Stimulated activated CD4-positive, alpha-beta T cell treated with anti-CD3 and anti-CD28 coated beads, Interleukin-4, amount 100 ng/mL, for 1 hour (primary cell): ENCODE measurements at regions not wholly inside any gene's neighbourhood (a gene's known extent, or its start where the extent isn't known, plus 50 kb on each side); places are given as distances from the start of the nearest gene placed in this dataset.

Experiments used
- DNase-seq: peaks from one replicate; pipeline ENCODE4 v3.0.0-alpha.2; 2020

DNA sequence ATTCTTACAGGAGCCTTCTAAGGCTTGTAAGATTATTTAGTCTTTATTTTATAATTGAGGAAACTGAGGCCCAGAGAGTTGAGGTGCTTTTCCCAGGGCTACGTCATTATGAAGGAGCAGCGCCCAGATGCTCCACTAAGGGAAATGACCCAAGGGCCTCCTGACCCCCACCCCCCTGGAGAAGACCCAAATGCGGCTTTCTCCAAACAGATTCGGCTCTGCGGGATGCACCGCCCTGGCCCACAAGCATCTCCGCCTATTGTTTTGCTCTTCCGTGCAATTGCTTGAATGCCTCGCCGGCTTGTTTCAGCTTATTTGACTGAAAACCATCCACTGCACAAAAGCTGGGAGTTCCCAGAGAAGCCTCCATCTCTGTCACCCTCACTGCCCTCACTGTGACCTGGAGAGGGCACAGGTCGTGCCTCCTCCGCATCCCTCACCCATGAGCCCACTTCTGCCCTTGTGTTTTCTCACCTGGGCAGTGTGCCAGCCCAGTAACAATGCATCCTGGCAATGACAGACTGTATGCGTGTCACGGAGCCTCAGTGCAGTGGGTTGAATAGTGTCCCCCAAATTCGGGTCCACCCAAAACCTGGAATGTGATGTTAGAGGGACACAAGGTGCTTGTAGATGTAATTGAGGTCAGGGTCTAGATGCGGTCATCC lies 790.2 kb downstream of the TBC1D22A start:
- no peak for DNase-seq

DNA sequence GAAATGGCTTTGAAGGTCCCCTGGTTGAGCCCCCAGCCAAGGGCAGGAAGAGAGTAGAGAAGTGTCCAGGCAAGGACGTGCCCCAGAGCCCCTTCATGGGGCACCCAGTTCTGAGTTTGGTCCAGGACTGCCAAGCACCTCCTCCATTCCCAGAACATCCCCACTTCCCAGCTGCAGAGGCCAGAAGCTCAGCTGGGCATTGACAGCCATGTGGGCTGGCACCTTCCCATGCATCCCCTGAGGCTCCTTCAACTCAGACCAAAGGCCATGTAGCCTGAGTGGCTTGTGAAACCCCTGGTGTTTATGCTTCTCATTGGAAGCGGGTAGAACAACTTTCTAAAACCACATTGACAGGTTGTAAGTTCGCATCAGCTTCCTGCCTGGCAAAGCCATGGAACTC lies 789.6 kb downstream of the TBC1D22A start:
- no peak for DNase-seq

DNA sequence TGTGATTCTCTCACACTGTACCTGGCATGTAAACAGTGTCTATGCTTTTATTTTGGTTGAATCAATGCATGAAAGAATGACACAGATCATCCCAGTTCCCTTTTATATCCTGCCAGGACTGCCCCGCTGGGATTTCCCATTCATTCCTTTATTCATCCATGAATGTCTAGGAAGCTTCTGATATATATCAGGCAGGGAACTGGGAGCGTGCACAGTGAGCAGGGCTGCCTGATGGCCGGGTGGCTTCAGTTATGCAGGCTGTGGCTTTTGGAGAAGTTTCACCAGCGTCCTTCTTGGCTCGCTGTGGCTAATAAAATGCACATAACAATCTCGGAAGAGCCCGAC lies 789.0 kb downstream of the TBC1D22A start:
- DNase-seq: no peak

DNA sequence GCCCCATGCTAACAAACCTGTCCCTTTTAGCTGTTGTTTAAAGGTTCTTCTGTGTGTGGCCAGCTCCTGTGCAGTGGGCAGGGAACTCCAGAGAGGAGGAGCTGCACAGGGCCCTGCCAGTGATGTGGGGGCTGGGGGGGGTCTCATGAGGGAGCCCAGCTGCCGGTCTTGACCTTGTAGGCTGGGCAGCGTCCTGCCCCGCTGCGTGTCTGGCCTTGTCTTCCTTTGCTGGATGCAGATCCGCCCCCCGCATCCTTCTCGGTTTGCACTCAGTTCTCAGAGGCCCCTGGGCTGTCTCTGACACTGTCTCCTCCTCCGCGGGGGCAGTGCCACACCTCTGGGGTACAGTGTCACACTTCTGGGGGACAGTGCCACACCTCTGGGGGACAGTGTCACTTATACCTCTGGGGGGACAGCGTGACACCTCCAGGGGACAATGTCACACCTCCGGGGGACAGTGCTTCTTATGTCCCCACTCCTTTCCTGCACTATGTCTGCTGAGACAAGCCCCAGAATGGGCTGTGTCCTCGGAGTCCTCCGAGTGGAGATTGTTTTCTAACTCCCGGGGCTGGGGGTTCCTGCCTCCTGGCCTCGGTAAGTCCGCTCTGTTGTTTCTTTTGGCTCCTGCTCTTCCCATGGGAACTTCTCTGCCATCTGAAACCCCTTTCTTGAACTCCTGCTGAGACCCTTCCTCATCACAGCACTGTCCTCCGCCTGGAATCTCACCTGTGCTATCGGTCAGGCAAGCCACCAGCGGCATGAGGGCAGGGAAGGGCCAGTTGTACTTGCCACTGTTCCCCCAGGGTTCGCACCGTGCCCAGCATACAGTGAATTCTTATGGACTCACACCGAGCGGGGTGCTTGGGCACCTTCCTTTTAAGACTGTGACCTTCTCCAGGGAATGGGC lies 788.3 kb downstream of the TBC1D22A start:
- DNase-seq: no peak

DNA sequence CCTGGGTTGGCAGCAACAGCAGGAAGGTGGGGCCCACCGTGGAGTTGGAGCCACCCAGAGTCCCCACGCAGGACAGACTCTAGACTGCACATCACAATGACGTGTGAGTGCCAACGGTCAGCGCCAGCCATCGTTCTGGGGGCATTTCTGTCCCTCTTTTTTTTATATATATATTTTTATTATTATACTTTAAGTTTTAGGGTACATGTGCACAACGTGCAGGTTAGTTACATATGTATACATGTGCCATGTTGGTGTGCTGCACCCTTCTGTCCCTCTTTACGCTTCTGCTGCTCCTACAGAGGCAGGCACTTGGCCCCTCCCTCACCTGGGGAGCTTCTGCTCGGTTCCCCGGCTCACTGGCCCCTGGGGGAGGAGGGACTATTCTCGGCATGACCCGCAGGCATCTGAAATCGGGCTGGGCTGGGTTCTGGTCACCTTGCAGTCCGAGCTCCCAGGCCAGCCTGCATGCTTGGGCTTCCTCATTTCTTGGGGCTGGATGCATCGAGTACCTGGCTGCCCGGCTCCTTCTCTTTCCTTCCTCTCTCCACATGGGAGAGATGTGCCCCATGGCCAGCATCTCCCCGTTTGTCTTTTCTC lies 787.4 kb downstream of the TBC1D22A start:
- no peak for DNase-seq

DNA sequence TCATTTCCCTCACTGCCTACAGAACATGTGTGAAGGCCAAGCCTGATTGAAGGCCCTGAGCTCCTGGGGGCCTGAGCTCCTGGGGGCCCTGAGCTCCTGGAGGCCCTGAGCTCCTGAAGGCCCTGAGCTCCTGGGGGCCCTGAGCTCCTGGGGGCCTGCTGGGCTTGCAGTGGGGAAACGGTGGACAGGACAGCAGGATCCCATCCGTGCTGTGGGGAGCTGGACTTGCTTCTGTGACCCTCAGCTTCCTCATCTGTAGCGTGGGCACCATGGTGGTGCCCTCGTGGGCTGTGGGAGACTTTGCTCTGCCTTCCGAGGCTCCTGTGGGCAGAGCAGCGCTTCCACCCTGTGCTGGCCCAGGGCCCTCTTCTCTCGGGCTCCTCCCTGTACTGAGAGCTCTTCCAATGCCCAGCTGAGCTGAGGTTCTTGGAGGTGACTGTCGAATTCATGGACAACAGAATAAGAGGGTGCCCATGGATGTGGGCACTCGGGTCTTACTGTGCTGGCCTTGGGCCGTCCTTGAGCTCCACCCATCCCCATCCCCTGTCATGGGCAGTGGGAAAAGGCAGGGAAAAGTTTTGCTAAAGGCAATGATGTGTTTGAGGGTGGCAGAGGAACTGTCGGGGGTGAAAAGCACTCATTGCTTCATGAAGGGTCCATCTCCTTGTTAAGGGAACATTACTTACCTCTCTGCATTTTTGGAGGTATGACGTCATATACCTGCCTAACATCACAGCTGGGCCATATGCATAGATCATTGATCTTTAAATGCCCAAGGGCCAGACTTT lies 786.7 kb downstream of the TBC1D22A start:
- DNase-seq: no peak

DNA sequence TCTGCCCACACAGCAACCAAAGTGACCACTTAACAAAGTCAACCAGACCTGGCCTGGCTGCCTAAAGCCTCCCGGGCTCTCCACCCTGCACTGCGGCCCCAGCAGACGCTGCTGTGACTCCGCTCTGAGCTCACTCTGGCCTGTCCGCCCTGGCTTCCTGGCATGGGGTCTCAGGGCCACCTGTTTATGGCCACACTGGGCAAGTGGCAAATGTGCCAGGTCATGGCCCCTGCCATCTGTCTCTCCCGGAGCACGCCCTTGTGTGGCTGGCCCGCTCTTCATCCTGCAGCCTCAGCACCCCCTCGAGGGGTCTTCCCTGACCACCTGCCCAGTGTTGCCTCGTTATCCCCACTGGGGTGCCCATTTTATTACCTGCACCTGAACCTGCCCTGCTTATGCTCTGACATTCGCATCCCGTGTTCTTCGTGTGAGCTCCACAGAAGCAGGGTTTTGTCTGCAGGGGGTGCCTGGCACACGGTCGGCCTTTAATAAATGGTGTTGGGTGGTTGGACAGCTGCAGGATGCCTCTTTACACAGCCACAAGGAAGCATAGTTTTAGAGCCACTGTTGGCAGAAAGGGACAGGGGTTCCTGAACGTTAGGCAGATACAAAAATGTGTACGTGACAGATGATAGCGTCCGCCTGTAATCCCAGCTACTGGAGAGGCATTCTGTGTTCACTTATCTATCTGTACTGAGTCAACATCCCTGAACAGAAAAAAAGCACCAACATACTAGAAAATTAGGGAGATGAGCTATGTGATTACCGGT lies 785.6 kb downstream of the TBC1D22A start:
- DNase-seq: no peak

DNA sequence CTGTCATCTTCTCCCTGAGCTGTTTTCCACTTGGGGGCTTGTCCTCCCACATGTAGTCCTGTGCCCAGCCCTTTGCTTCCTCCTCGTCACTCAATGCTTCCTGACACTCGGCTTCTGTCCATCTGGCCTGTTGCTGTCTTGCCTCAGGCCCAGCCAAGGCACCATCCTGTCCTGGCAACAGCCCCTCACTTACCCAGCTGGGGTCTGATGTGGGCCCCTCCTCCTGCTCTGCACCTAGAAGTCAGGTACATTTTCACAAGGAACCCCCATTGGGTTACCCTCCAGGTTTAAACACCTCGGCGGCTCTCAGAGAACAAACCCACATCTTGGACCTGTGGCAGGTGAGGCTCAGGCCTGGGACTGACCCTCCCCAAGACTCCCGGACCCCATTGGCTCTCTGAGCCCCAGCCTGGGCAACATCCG lies 784.8 kb downstream of the TBC1D22A start:
- no peak for DNase-seq

DNA sequence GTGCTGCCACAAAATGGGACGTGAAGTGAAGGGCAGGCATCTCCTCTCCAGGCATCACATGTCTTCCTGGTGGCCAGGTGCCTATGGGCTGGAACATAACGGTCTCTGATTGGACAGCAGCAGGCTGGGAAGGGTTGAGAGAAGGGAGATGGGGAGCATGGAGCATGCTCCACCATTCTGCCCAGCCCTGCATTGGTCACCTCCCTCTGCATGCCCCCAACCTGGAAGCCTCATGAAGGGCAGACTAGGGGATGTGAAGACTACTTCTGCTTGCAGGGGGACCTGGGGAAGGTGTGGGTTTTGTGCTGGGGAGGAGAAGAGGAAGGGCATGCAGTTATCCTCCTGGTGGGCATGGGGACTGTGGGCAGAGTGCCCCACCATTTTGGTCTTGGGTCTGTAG lies 782.2 kb downstream of the TBC1D22A start:
- no peak for DNase-seq

DNA sequence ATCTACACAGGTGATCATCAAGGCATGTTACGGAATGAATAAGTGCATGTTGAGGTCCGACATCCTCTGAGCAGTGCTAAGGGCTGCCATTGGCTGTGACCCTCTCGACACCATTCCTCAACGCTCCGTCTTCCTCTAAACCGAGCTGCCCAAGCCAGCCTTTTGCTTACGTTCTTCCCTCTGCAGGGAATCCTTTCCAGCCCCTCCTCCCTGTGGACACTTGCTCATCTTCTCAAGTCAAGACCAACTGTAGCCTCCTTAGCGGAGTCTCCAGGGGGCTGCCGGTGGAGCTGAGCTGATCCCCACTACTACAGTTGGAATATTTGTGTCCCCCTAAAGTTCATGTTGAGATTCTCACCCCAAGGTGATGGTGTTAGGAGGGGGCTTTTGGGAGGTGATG lies 781.0 kb downstream of the TBC1D22A start:
- no peak for DNase-seq

DNA sequence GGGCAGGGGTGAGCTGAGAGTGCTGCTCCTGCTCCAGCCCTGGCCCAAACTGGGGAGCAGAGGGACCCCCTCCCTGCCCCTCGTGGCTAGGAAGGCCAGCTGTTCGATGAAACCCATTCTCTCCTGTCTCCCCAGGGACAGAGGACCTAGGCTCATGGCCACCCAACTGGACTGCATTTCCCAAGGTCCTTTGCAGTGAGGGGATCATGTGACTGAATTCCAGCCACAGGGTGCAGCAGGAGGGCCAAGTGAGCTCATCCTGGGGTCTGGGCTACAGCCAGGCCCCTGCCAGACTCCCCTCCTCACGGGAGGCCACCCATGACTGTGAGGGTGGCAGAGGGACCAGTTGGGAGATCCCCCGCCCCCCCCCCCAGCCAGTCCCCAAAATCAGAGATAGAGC lies 777.6 kb downstream of the TBC1D22A start:
- DNase-seq: no peak

DNA sequence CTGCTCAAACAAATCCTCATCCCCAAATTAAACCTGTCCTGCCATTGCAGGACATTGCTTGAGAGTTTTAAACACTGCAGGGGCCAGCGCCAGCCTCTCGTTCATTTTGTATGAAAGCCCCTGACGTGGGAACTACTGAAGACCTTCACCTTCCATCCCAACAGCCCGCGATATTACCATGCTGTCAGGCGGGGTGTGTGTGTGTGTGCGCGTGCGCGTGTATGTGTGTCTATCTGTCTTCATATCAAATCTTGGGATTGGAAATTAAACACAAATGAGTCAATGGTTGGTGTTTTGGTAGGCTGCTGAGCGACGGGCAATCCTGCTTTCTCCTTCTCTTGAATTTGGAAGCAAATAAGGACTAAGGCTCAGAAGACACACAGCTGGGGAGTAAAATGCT lies 776.9 kb downstream of the TBC1D22A start:
- no peak for DNase-seq

DNA sequence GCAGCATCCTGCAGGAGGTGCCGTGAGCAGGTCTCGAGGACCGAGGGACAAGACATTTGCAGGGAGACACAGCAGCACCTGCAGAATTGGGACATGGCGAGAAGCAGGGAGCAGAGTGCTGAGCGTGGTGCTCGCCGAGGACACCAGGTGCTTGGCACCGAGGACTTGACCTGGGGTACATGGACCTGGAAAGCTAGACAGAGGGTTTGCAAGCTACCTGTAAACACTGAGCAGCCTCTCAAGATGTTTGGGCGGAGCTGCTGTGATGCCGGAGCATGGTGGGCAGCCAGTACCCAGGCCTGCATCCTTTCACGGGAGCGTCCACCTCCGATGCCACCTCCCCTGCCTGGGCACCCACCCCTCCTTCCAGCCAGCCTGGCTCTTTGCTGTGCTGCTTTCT lies 773.2 kb downstream of the TBC1D22A start:
- DNase-seq: no peak

DNA sequence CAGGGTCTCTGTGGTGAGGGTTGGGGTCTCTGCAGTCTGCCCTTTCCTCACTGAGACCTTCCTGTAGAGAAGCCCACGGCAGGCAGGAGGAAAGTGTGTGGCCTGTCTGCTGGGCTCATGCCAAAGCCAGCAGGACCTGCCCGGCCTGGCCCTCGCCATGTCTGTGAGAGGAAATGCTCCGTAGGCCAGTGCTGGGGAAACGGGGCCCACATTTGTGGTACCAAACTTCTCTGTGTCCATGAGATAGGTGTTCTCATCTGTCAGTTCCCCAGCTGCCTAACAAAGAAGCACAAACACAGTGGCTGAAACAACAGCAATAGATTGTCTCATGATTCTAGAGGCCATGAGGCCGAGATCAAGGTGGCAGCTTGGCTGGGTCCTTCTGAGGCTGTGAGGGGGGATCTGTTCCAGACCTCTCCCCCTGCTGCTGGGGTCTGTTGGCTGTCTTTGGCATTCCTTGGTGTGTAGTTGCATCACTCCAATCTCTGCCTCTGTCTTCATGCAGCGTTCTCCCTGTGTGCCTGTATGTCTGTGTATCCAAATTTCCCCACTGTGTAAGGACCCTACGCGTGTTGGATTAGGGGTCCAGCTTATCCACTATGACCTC lies 772.5 kb downstream of the TBC1D22A start:
- no peak for DNase-seq

DNA sequence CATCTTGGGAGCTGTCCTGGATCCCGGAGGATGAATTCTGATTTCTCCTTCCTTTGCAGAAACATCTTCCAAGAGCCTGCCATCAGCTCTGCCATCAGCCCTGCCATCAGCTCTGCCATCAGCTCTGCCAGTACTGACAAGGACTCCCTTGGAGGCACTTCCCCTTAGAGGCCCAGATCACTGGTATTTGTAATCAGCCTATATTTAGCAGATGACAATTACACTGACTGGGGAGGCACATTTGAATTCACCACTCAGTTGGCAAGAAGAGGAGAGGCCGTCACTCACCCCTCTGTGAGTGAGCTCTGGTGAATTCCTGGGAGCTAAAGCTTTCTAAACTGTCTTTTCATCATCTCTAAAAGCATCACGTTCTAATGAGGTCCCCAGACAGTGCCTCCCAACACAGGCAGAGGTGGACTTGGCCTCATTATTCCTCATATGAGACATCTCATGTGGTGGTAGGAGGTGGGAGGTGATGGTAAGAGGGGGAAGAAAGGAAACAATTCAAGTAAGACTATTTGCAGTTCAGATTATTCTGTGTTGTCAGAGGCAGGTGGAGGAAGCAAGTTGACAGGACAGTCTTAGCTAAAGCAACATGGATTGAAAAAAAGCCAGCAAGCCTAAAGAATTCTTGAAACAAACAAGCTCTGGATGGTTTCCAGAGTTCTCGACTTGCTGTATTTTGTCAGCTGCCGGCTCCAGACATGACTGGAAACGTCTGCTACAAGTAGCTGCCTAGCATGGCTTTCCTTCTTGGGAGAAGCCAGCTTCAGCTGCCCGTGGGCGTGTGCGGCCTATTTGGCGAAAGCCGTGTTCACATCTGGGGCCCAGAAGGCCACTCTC lies 771.7 kb downstream of the TBC1D22A start:
- no peak for DNase-seq

DNA sequence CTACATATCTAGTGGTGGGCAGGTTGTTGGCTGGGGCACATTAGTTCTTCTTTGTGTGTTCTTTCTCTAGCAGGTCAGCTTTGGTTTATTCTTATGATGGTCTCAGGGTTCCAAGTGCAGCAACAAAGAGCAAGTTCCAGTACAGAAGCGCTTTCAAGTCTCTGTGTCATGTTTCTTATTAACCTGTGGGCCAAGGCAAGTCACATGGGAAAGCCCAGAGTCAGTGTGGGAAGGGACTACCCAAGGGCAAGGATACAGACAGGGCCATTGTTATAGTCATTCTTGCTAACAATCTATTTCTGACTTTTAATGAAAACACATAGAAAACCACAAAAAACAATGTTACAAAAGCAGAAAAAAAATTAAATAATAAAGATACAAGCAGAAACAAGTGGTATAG lies 754.6 kb downstream of the TBC1D22A start:
- DNase-seq: no peak

DNA sequence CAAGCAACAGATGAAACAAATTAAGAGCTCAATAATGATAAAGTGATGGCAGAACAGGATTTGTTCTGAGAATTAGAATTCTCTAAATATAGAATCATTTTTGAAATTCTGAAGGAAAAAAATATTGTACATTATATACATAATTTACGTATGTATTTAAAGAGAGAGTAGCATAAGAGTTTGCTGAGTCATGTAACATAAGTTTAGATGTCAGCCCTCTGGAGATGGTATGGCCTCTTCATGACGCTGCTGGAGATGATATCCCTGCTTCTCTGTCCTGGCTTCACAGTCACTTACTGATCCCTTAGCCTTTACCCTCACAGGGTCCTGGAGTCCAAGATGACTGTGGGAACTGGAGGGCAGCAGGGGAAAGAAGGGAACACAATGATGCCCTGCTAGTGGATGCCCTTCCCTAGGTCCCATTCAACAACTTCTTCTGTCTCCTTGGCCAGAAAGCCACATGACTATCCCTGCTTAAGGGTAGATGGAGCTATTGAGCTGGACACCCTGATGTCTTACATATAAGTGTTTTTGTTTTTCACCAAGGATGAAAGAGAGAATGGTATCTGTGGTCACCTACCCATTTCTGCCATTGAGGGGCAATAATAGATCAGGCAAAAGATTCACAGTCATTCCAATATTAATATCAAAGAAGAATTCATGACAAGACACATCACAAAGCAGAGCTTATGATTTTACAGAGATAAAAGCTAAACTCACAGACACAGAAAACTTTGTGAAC lies 753.1 kb downstream of the TBC1D22A start:
- no peak for DNase-seq

DNA sequence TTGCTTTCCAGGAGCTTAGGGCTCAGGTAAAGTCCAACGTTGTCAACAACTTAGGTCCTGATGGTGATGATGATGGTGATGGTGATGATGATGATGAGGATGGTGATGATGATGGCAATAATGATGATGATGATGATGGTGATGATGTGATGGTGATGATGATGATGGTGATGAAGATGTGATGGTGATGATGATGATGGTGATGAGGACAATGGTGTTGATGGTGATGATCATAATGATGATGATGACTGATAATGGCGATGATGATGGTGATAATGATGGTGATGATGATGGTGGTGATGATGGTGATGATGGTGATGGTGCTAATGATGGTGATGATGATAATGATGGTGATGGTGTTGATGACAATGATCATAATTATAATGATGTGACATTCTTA lies 750.2 kb downstream of the TBC1D22A start:
- DNase-seq: no peak

DNA sequence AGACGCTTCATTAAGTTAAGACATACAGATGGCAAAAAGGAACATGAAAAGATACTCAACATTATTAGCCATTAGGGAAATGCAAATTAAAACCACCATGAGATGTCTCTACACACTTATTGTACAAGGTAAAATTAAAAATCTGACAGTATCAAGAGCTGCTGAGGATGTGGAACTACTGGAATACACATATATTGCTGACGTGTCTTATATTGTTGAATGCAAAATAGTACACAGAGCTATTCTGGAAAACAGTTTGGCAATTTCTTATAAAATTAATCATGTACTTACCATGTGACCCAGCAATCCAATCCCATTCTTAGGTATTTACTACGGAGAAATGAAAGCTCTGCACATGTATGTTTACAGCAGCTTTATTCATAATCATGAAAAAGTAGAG lies 742.5 kb downstream of the TBC1D22A start:
- DNase-seq: no peak

DNA sequence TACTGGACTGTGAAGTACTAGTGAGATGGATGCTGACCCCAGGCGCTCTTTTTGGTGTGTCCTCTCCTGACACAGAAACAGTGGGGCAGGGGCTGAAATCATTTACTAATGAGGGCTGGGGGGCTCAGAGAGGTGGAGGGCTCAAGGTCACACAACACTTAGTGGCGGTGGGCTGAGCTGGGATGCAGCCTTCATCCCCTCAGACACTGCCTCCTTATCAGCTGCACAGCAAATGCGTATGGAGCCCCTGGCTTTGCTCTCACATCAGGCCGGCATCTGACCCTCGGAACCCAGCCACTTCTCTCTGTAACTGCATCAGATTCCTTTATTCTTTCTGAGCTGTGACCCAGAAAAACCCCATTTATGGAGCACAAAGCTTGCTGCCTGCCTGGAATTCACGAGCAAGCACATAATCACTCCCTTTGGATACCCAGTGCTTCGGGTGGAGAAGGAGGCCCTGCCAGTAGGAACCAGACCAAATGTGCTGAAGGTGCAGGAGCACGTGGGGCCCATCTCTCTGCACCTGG lies 736.6 kb downstream of the TBC1D22A start:
- DNase-seq: no peak
